Ishikawa (cell line): ENCODE measurements at regions not wholly inside any gene's neighbourhood (a gene's known extent, or its start where the extent isn't known, plus 50 kb on each side); places are given as distances from the start of the nearest gene placed in this dataset.

Experiments
- EP300 ChIP-seq: IDR thresholded peaks from 2 replicates; pipeline ENCODE4 v1.6.1; 2012; ENCODE audit warnings: borderline replicate concordance
- FOXM1 ChIP-seq: IDR thresholded peaks from 2 replicates; pipeline ENCODE4 v1.6.1; 2012; ENCODE audit warnings: low read depth, borderline replicate concordance
- MAX ChIP-seq: IDR thresholded peaks from 2 replicates; pipeline ENCODE4 v1.6.1; 2012
- NFIC ChIP-seq: IDR thresholded peaks from 2 replicates; pipeline ENCODE4 v1.6.1; 2012
- RAD21 ChIP-seq: IDR thresholded peaks from 2 replicates; pipeline ENCODE4 v1.6.1; 2012; ENCODE audit warnings: low read depth
- TAF1 ChIP-seq: IDR thresholded peaks from 2 replicates; pipeline ENCODE4 v1.6.1; 2012; ENCODE audit warnings: low read depth, mild to moderate bottlenecking
- YY1 ChIP-seq: IDR thresholded peaks from 2 replicates; pipeline ENCODE4 v1.6.1; 2012; ENCODE audit warnings: low read depth

GRCh38 chr3:40844896-40845295 is 320.1 kb downstream of the ZNF621 start:
- TF ChIP-seq YY1 = no peak
- no peak for TF ChIP-seq EP300
- no peak for TF ChIP-seq MAX
- TF ChIP-seq RAD21 = no peak
- no peak for TF ChIP-seq FOXM1
- no peak for TF ChIP-seq TAF1
- no peak for TF ChIP-seq NFIC
